Fibroblast of skin of left quadriceps (primary cell): ENCODE measurements at regions not wholly inside any gene's neighbourhood (a gene's known extent, or its start where the extent isn't known, plus 50 kb on each side); places are given as distances from the start of the nearest gene placed in this dataset.

ENCODE experiments used
- DNase-seq, 2 experiments: peaks; one replicate each; pipeline ENCODE4 v3.0.0-alpha.2; 2013; ENCODE audit warnings: low read depth in 2 of 2

DNA sequence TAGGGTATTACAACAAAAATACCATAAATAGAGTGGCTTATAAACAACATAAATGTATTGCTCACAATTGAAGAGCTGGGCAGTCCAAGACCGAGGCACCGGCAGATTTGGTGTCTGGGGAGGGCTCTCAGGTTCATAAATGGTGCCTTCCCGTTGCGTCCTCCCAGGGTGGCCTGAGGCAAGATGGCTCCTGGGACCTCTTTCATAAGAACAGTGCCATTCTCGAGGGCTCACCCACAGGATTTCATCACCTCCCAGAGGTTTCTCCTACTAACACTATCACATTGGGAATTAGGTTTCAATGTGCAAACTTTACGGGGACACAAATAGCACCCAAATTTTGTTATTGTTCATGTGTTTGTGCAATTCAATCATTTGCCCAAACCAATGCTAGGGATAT lies 793.5 kb upstream of the HS6ST1 start:
- no peak for DNase-seq

GRCh38 chr2:129113776-129114175 lies 795.1 kb upstream of the HS6ST1 start:
- DNase-seq, result no peak

DNA sequence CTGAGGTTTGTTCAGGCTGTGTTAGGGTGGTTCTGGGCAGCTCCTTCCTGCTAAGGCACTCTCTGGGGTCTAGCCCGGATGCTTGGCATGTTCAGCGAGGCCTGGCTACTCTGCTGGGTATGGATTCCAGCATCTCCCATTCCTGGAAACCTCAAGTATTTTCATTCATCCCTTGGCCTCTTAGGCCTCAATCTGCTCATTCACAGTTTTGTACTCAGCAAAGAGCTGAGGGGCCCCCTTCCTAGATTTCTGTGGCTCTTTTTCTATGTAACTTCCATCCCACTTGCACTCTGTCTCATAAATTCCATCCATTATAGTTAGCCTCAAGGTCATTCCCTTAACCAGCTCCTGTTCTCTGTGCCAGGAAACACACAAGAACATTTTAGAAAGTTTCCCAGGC lies 798.8 kb upstream of the HS6ST1 start:
- no peak for DNase-seq

DNA sequence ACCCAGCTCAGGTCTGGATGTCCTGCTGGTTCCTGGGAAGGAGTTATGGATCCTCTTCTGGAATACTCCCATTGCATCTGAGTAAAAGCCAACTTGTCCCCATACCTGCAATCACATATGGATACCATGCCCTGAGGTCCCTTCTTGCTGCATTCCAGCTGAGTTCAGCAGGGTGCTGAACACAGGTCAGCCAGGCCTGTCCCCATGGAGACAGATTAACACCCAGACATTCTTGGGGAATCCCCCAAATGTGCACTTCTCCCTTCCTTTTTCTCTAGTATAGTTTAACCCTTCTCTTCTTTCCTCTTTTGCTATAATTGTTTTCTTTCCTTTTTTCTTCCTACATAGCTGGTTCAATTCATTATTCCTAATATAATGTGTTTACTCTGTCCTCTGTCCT lies 799.6 kb upstream of the HS6ST1 start:
- no peak for DNase-seq

- no peak for DNase-seq
These were observed 810.4 kb upstream of the HS6ST1 start for GRCh38 chr2:129129087-129129486.

DNA sequence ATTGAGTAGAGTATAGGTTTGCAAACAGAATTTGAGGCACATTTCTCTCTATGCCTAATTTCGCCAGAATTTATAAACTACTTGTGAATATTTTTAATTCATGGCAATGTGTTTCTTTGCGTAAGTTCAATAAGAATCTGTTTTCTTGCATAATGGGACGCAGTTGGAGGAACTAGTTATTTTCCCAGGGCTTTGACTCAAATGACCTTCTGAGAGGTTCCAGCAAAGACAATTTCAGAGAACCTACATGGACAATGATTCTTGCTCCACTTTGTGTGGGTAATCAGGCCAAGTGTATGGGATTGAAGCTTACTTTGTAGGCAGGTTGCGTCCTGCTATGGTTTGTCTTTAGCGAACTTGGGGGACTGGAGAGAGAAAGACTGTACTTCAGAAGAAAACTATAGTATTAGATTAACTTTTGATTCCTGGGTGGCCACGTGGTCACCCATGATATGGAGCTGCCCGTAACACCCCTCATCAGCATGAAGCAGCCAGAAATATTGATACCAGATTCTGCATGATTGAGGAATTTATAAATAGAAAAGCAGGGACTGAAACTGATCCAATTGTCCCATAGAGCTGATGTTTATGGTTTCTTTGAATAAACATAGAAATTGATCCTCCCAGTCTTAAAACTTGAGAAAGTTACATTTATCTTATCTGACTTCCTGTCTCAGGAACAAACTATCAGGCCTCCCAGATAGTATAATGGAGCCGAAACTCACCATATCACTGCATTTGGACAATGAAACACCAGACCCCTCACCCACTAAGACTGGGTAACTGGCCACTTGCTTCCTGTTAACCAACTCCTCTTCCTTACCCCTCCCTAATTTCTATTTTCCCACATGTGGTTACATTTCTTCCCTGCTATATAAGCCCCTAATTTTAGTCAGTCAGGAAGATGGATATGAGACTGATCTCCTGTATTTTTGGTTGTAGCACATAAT lies 815.3 kb upstream of the HS6ST1 start:
- no peak for DNase-seq

- DNase-seq, result no peak
These were observed 816.3 kb upstream of the HS6ST1 start for GRCh38 chr2:129135017-129135416.

GRCh38 chr2:129139380-129139779 lies 820.7 kb upstream of the HS6ST1 start:
- DNase-seq, result no peak

GRCh38 chr2:129142465-129142864 lies 823.8 kb upstream of the HS6ST1 start:
- no peak for DNase-seq

- no peak for DNase-seq
These were observed 825.6 kb upstream of the HS6ST1 start for GRCh38 chr2:129144082-129144791.

- no peak for DNase-seq
These were observed 827.0 kb upstream of the RAB6C start for GRCh38 chr2:129152514-129152913.

- DNase-seq, result no peak
These were observed 818.6 kb upstream of the RAB6C start for GRCh38 chr2:129160879-129161278.

- no peak for DNase-seq
These were observed 815.1 kb upstream of the RAB6C start for GRCh38 chr2:129164220-129164949.

DNA sequence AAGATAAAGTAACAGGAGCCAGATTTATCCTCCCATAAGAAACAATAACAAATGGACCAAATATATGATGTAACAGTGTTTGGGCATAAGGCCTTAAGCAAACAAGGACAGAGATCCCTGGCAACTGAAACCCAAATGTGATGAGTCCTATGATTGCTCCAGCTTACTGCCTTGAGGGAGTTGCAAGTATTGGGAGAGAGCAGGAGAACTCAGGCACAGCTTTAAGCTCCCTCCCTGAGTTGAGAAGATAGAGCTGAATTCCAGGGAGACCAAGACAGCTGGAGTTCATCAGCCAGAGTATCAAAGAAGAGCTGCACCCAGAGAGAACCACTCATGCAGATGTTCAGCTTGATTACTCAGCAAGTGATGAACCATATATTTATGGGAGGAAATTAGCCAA lies 814.5 kb upstream of the RAB6C start:
- no peak for DNase-seq

- DNase-seq, result no peak
These were observed 812.0 kb upstream of the RAB6C start for GRCh38 chr2:129167456-129167855.

- DNase-seq, result no peak
These were observed 808.9 kb upstream of the RAB6C start for GRCh38 chr2:129170570-129170969.

GRCh38 chr2:129174143-129174542 lies 805.3 kb upstream of the RAB6C start:
- no peak for DNase-seq

DNA sequence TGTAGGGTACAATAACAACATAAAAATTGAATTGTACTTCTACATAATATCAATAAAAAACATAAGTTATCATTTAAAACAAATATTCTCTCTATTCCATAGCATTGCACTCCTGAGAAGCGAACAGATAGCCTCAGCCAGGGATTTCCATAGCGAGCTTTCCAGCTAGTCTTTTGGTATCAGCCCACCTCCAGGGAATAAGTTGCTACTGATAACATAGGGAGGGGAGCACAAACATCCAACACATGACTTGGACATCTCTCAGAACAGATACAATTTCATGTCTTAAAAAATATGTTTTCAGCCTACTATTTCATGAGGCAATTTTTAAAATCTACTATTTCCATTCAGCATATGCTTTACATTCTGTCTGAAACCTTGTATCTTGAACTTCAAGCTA lies 804.4 kb upstream of the RAB6C start:
- DNase-seq, result no peak

DNA sequence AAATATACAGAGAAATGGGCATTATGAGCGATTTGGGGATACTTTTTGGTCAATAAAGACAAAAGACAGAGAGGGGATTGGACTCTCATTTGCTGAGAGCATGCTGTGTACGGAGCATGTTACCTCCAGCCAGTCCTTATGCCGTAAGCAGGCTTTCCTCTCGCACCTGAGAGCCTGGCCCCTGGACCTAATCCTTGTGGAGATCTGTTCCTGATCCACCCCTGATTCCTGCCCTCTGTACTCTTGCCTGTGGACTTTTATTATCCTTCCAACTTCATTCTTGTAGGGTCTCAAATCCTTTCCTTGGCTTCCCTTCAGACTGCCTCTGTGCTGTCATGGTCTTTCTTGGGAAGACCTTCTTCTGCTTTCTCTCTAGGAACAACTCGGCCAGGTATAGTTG lies 803.1 kb upstream of the RAB6C start:
- no peak for DNase-seq

GRCh38 chr2:129178356-129178755 lies 801.1 kb upstream of the RAB6C start:
- no peak for DNase-seq

DNA sequence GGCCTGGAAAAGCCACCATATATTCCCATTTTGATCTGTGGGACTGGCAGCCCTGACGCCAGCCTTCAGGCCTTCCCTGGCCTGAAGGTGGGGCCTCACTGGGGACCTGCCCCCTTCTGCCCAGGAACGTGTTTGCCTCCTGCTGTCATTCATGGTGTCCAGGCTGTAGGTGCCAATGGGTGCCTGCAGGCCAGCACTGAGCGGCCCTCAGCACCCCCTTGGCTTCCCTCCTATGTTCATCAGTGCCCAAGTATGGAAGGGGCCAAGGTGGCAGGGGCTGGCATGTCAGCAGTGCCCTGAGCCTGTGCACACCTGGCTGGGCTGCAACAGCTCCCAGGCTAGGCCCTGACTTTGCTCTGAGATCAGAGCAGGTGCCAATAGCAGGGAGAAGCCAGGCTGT lies 800.3 kb upstream of the RAB6C start:
- DNase-seq, result no peak

GRCh38 chr2:129180124-129180716 lies 799.2 kb upstream of the RAB6C start:
- DNase-seq, result no peak
